GM12875 (cell line): ENCODE measurements at regions not wholly inside any gene's neighbourhood (a gene's known extent, or its start where the extent isn't known, plus 50 kb on each side); places are given as distances from the start of the nearest gene placed in this dataset.

Source experiments
- H3K4me3 ChIP-seq: one replicate; pipeline ENCODE4 v1.5.1; 2011; ENCODE audit warnings: low read depth, low read length, control low read depth
- CTCF ChIP-seq: IDR thresholded peaks from 2 replicates; pipeline ENCODE4 v1.5.1; 2011; ENCODE audit warnings: low read depth, mild to moderate bottlenecking, control low read depth, inconsistent platforms, low read length, moderate library complexity, borderline replicate concordance; ENCODE audit not compliant: insufficient read depth

DNA sequence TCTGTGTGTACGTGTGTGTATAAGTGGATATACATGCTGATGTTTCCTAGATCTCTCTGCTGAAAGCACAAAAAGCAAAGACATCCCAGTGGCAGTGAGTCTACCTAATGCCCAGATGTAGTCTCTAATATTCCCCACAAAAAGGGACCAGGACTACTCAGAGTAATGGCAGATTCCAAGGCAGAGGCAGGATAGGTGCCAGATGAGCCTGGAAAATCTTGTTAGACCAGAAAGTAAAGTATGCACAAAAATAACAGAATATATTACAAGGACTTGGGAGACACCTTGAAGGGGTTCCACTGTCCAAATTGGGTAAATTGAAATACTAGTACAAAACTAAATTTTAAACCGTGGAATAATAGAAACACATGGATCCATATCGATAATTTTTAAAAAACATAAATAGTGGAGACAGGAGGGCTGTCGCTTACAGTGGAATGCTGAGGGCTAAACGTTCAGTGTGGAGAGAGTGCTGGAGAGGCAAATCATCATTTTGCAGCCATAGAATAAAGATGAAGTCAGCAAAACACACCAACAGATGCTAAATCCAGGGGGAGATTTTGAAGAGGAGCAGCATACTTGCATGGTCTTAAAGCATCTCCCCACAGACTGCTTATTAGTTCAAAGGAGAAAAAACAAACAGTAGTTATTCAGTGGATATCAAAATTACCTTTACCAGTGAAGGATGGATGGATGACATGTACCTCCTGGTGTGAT lies 123.4 kb upstream of the TSPAN5 start:
- TF ChIP-seq CTCF: no peak
- no peak overlapping the region for H3K4me3 ChIP-seq

- no peak overlapping the region for H3K4me3 ChIP-seq
- no peak for TF ChIP-seq CTCF
Observed at GRCh38 chr4:98780926-98781325, 122.5 kb upstream of the TSPAN5 start.

GRCh38 chr4:98779088-98779487 lies 120.7 kb upstream of the TSPAN5 start:
- TF ChIP-seq CTCF: no peak

GRCh38 chr4:98778206-98778605 lies 119.8 kb upstream of the TSPAN5 start:
- H3K4me3 ChIP-seq: no peak overlapping the region
- TF ChIP-seq CTCF: no peak

More at GRCh38 chr4:98779088-98779487, 120.7 kb upstream of the TSPAN5 start:
- H3K4me3 ChIP-seq: no peak overlapping the region

DNA sequence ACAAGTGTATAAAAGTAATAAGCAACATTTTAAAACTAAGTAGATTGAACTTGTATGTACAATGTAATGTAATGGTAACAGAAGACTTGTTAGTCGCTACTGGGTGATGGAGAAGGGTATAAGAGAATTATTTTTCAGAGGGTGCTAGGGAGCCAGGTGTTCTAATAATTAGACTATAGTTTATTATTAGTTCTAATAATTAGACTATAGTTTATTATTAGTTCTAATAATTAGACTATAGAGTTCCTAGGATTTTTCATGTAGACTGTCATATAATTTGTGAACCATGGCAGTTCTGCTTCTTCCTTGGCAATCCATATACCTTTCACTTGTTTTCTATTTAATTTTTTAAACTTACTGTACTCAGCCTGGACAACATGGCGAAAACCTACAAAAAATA lies 117.3 kb upstream of the TSPAN5 start:
- TF ChIP-seq CTCF: no peak
- no peak overlapping the region for H3K4me3 ChIP-seq

DNA sequence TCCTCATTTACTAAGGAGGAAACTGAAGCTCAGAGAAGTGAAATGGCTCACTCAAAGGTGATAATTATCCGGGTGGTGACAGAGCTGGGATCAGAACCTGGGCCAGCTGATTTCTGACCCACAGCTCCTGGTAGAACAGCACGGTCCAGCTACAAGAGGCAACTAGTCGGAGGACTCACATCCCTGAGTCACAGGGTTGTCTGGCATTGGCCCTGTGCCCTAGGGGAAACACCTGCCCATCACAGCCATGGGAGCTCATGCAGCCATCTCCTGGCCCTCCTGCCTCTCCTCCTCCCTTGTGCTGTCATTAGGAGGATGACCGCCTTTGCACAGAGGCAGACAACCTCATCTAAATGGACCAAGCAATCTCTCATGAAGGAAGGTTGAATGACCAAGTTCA lies 115.2 kb upstream of the TSPAN5 start:
- H3K4me3 ChIP-seq: no peak overlapping the region
- TF ChIP-seq CTCF: no peak

GRCh38 chr4:98771959-98772632 lies 113.7 kb upstream of the TSPAN5 start:
- TF ChIP-seq CTCF: no peak

More at GRCh38 chr4:98771959-98772632, 113.7 kb upstream of the TSPAN5 start:
- no peak overlapping the region for H3K4me3 ChIP-seq
